ENCODE measurements at regions not wholly inside any gene's neighbourhood (a gene's known extent, or its start where the extent isn't known, plus 50 kb on each side); places are given as distances from the start of the nearest gene placed in this dataset.

DNA sequence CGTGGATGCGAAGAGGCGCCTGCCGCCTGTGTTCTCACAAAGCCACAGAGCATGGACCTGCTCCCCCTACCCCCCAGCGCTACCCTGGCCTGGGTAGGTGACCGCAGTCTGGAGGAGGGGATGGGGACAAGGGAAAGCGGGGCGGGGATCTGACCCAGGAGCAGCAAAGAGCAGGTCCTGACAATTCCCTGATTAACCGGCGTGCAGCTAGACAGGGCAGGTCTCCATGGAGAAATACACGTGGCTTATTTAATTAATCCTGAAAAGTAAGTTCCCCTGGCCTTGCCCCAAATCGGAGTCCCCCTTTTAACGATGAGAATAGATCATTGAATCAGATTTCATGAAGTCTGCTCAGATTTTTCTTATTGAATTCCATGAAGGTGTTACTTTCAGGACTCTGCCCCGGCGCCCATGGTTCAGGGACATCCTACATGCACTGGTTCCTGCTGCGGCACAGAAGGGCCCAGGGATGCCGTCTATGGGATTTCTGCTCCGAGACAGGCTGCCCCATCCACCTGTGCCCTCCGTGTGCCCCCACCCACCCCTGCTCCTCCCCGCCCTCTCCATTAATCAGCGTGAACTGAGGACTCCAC, 251.0 kb upstream of the SFSWAP start:
- Histone ChIP-seq H3K9me3 (ENCODE audit: control insufficient read depth in 1 of 2, insufficient read depth in 1 of 2, low read length in 2 of 2) (peaks cover 0 to 4% of the 10 kb centered on the region in 2 experiments), H3K4me1 (ENCODE audit: insufficient read depth, low read length) (no peaks in the 10 kb centered on the region), H3K27me3 (ENCODE audit: control insufficient read depth in 1 of 2, insufficient read depth in 2 of 2, low read length in 2 of 2) (peaks cover 0 to 3% of the 10 kb centered on the region in 2 experiments), H3K4me3 (ENCODE audit: low read length) (no peak overlapping the region), H3K36me3 (ENCODE audit: insufficient read depth, low read length) (no peaks in the 10 kb centered on the region), H3K27ac (ENCODE audit: low read depth in 1 of 2, low read length in 2 of 2) (no peak overlapping the region)
- Mint-ChIP-seq H3K4me3 (no peak overlapping the region), H3K27ac (no peak overlapping the region), H3K36me3 (ENCODE audit: low read depth) (no peaks in the 10 kb centered on the region), H3K4me1 (ENCODE audit: low read depth) (no peaks in the 10 kb centered on the region), H3K27me3 (peaks cover 49% of the 10 kb centered on the region), H3K9me3 (peaks cover 2% of the 10 kb centered on the region)
- CTCF ChIA-PET, result no interaction called here
- no peak for DNase-seq
- POLR2A ChIA-PET, result no interaction called here
- intact Hi-C loops (cut with DNase I, micrococcal nuclease), result no loop called here
- TF ChIP-seq, protein P1, sequence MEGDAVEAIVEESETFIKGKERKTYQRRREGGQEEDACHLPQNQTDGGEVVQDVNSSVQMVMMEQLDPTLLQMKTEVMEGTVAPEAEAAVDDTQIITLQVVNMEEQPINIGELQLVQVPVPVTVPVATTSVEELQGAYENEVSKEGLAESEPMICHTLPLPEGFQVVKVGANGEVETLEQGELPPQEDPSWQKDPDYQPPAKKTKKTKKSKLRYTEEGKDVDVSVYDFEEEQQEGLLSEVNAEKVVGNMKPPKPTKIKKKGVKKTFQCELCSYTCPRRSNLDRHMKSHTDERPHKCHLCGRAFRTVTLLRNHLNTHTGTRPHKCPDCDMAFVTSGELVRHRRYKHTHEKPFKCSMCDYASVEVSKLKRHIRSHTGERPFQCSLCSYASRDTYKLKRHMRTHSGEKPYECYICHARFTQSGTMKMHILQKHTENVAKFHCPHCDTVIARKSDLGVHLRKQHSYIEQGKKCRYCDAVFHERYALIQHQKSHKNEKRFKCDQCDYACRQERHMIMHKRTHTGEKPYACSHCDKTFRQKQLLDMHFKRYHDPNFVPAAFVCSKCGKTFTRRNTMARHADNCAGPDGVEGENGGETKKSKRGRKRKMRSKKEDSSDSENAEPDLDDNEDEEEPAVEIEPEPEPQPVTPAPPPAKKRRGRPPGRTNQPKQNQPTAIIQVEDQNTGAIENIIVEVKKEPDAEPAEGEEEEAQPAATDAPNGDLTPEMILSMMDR (IDR thresholded peaks at IDR 0.05), result no peak
- no peak for ATAC-seq (ENCODE audit: poor library complexity)

DNA sequence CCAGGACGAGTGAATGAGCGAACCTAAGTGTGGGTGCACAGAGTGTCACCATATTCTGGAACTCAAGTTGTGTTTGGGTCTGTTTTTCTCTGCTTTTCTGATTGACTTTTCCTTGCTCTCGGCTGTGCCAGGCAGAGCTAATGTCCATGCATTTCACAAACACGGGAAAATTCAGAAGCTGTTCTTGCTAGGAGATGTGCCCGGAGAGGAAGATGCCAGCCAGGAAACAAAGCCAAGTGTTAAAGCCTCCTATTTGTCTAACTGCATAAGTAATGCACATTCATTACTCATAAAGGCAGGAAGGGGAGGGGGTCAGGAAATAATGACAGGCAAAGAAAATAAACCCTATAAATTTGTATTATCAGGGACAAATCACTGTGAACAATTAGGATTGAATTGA, 250.4 kb upstream of the SFSWAP start:
- DNase-seq (no peak), ATAC-seq (ENCODE audit: poor library complexity) (no peak)
- TF ChIP-seq, protein P1 (IDR thresholded peaks at IDR 0.05), result no peak
- Mint-ChIP-seq H3K4me3 (no peak overlapping the region), H3K27ac (no peak overlapping the region), H3K36me3 (ENCODE audit: low read depth) (no peaks in the 10 kb centered on the region), H3K4me1 (ENCODE audit: low read depth) (no peaks in the 10 kb centered on the region), H3K27me3 (peaks cover 46% of the 10 kb centered on the region), H3K9me3 (peaks cover 2% of the 10 kb centered on the region)
- POLR2A ChIA-PET, result no interaction called here
- Histone ChIP-seq H3K4me1 (ENCODE audit: insufficient read depth, low read length) (no peaks in the 10 kb centered on the region), H3K9me3 (ENCODE audit: control insufficient read depth in 1 of 2, insufficient read depth in 1 of 2, low read length in 2 of 2) (peaks cover 0 to 4% of the 10 kb centered on the region in 2 experiments), H3K36me3 (ENCODE audit: insufficient read depth, low read length) (no peaks in the 10 kb centered on the region), H3K27me3 (ENCODE audit: control insufficient read depth in 1 of 2, insufficient read depth in 2 of 2, low read length in 2 of 2) (peaks cover 0 to 3% of the 10 kb centered on the region in 2 experiments), H3K27ac (ENCODE audit: low read depth in 1 of 2, low read length in 2 of 2) (no peak overlapping the region), H3K4me3 (ENCODE audit: low read length) (no peak overlapping the region)
- intact Hi-C loops (cut with DNase I, micrococcal nuclease), result no loop called here
- CTCF ChIA-PET, result no interaction called here

DNA sequence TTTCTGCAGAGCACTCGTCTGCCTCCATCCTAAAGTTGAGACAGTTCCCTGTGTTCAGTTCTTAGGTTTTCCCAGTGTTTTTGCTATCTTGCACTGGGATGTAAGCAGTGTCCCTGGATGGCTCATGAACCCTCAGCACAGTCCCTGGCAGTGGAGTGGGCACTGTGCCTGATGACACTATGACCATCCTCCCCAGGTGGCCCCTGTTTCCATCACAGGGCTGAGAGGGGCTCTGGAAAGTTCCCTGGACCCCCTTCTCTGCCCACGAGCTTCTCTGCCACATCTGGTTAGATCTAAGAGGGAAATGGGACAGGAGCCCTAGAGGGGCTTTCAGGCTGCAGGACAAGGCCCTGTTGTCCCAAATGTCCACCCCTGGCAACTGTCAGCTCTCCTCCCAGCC, 249.8 kb upstream of the SFSWAP start:
- Histone ChIP-seq H3K36me3 (ENCODE audit: insufficient read depth, low read length) (no peaks in the 10 kb centered on the region), H3K27ac (ENCODE audit: low read depth in 1 of 2, low read length in 2 of 2) (no peak overlapping the region), H3K4me1 (ENCODE audit: insufficient read depth, low read length) (no peaks in the 10 kb centered on the region), H3K9me3 (ENCODE audit: control insufficient read depth in 1 of 2, insufficient read depth in 1 of 2, low read length in 2 of 2) (peaks cover 0 to 4% of the 10 kb centered on the region in 2 experiments), H3K27me3 (ENCODE audit: control insufficient read depth in 1 of 2, insufficient read depth in 2 of 2, low read length in 2 of 2) (no peaks in the 10 kb centered on the region), H3K4me3 (ENCODE audit: low read length) (no peak overlapping the region)
- H3K27ac Mint-ChIP-seq, result no peak overlapping the region
- intact Hi-C loops (cut with DNase I, micrococcal nuclease), result no loop called here
- H3K4me3 Mint-ChIP-seq, result no peak overlapping the region
- ATAC-seq (ENCODE audit: poor library complexity) (no peak), DNase-seq (no peak)
- H3K36me3 Mint-ChIP-seq (ENCODE audit: low read depth), result no peaks in the 10 kb centered on the region
- peaks cover 46% of the 10 kb centered on the region for H3K27me3 Mint-ChIP-seq
- ChIA-PET POLR2A (no interaction called here), CTCF (no interaction called here)
- H3K9me3 Mint-ChIP-seq, result peaks cover 2% of the 10 kb centered on the region
- TF ChIP-seq, protein P1 (IDR thresholded peaks at IDR 0.05), result no peak
- H3K4me1 Mint-ChIP-seq (ENCODE audit: low read depth), result no peaks in the 10 kb centered on the region
